PC-9 (cell line): ENCODE measurements at regions not wholly inside any gene's neighbourhood (a gene's known extent, or its start where the extent isn't known, plus 50 kb on each side); places are given as distances from the start of the nearest gene placed in this dataset.
"Not testable (repeated sequence)": the region's sequence is repeated elsewhere in the genome, so short reads cannot be mapped to it uniquely, and the experiment has no call there.

Experiments used
- BruUV-seq: library from RNA; stranded (reverse); fragments of 400-500 nt; replicated peaks from 2 replicates; lab custom pipeline; 2021; lab: Mats Ljungman, UMichigan
- CTCF ChIA-PET: fragments of 300-600 bp; sonication (Branson Sonifier 250); formaldehyde crosslinking; loops from one replicate; lab custom pipeline; 2022; ENCODE audit warnings: antibody characterized with exemption; lab: Charles Lee
- POLR2A ChIA-PET: fragments of 300-600 bp; sonication (Branson Sonifier 250); formaldehyde crosslinking; loops from one replicate; lab custom pipeline; 2022; ENCODE audit warnings: antibody characterized with exemption; ENCODE audit not compliant: unreplicated experiment; lab: Charles Lee
- DNase-seq, 2 experiments: peaks; one replicate each; pipeline versions ENCODE4 v3.0.0 to v3.0.0-alpha.2; 2015 to 2022; ENCODE audit warnings: mixed read lengths in 1 of 2
- H2AFZ ChIP-seq: fragments of 200-600 bp; sonication (generic); 2 replicates; pipeline ENCODE4 v1.8.1; 2017; ENCODE audit warnings: antibody characterized with exemption
- H3F3A ChIP-seq: fragments of 200-600 bp; sonication (generic); 2 replicates; pipeline ENCODE4 v1.8.1; 2017; ENCODE audit warnings: antibody characterized with exemption, mild to moderate bottlenecking, low read depth; ENCODE audit not compliant: insufficient read depth
- H3K27ac ChIP-seq: fragments of 200-600 bp; sonication (generic); 2 replicates; pipeline ENCODE4 v1.6.1; 2016; ENCODE audit warnings: mixed run types
- H3K27me3 ChIP-seq: fragments of 200-600 bp; sonication (generic); 2 replicates; pipeline ENCODE4 v1.6.1; 2016; ENCODE audit warnings: low read depth, mixed run types; ENCODE audit not compliant: insufficient read depth
- H3K36me3 ChIP-seq: fragments of 200-600 bp; sonication (generic); 2 replicates; pipeline ENCODE4 v1.6.1; 2016; ENCODE audit warnings: low read depth, mixed run types
- H3K4me1 ChIP-seq: fragments of 200-600 bp; sonication (generic); replicated peaks from 2 replicates; pipeline ENCODE4 v1.6.1; 2016; ENCODE audit warnings: mixed run types; ENCODE audit not compliant: insufficient read depth
- H3K4me2 ChIP-seq: fragments of 200-600 bp; sonication (generic); 2 replicates; pipeline ENCODE4 v1.6.1; 2017; ENCODE audit warnings: mixed run types
- H3K4me3 ChIP-seq: fragments of 200-600 bp; sonication (generic); 2 replicates; pipeline ENCODE4 v1.6.1; 2016; ENCODE audit warnings: mixed run types
- H3K79me2 ChIP-seq: fragments of 200-600 bp; sonication (generic); 2 replicates; pipeline ENCODE4 v1.6.1; 2017; ENCODE audit warnings: low read depth, mixed run types
- H3K9me2 ChIP-seq: fragments of 200-600 bp; sonication (generic); 2 replicates; pipeline ENCODE4 v1.8.1; 2017; ENCODE audit warnings: mild to moderate bottlenecking; ENCODE audit not compliant: insufficient read depth
- H3K9me3 ChIP-seq: fragments of 200-600 bp; sonication (generic); 2 replicates; pipeline ENCODE4 v1.8.1; 2016; ENCODE audit warnings: low read depth; ENCODE audit not compliant: insufficient read depth
- H4K20me1 ChIP-seq: fragments of 200-600 bp; sonication (generic); 2 replicates; pipeline ENCODE4 v1.8.1; 2017; ENCODE audit not compliant: insufficient read depth
- EZH2 ChIP-seq: fragments of 200-600 bp; sonication (generic); IDR thresholded peaks from 2 replicates; pipeline ENCODE4 v1.8.0; 2017; ENCODE audit warnings: antibody characterized with exemption, low read depth
- intact Hi-C: fragments of 100-400 bp; cut with micrococcal nuclease; formaldehyde crosslinking; loops from one replicate; pipeline ENCODE4 v1.10.0; 2022; ENCODE audit not compliant: unreplicated experiment
- TF ChIP-seq, protein P1 (sequence below): fragments of 200-600 bp; sonication (generic); conservative IDR thresholded peaks from 2 replicates; pipeline ENCODE4 v1.6.1; 2017; ENCODE audit warnings: mixed run types, antibody characterized with exemption, mild to moderate bottlenecking, moderate library complexity

DNA sequence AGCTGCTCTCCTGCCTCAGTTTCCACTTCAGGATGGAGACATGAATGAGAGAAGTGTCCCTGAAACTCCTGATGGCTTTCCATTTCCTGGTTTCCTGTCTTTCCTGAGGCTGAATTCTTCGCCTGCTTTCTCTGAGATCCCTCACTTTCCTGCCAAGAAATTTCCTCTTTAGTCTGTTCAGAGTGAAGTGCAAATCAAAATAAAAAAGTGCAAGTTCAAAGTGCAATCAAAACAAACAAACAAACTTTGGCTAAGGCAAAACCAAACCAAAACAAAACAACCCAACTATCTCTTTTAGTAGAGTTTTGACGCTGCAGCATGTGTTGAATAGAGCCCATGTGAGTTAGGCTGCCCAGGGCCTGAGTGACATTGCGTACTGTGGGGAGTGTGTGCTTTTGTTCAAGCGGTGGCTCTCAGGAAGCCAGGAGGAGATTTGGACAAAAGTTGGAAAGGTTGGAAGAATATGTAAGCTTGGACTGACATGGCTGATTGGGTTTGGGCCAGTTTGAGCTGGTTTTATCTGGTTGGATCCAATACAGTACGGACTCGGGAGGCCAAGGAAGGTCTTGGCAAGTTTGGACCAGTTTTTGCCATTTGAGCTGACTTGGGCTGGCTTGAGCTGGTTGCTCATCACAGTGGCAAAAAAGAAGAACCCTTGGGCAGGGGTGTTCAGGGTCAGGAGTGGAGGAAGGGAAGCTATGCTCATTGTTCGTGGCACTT is 61.1 kb upstream of the TINAGL1 start:
- no peaks in the 10 kb centered on the region for H3K79me2 ChIP-seq
- H4K20me1 ChIP-seq = no peaks in the 10 kb centered on the region
- no peaks in the 10 kb centered on the region for H3K27me3 ChIP-seq
- no peak overlapping the region for H3K4me2 ChIP-seq
- no TSS peak for BruUV-seq
- peaks cover 8% of the 10 kb centered on the region; the same call in 1 of the 2 replicates for H3K9me3 ChIP-seq
- H3K4me3 ChIP-seq = no peak overlapping the region
- ChIA-PET POLR2A (interaction anchor here (0.7 kb wide), 2 partner anchors 11 to 197 kb away, joined by 3 to 4 read pairs; no protein-coding TSS in a partner anchor), CTCF (interaction anchor here (0.5 kb wide), 1 partner anchor 38 kb away, joined by 4 read pairs; no protein-coding TSS in a partner anchor)
- intact Hi-C loops = no loop called here
- H3K27ac ChIP-seq = no peak overlapping the region
- no peak overlapping the region for H2AFZ ChIP-seq
- H3F3A ChIP-seq = peaks cover 13% of the 10 kb centered on the region
- DNase-seq = no peak
- H3K36me3 ChIP-seq = no peaks in the 10 kb centered on the region
- TF ChIP-seq EZH2 = no peak
- TF ChIP-seq, protein P1, sequence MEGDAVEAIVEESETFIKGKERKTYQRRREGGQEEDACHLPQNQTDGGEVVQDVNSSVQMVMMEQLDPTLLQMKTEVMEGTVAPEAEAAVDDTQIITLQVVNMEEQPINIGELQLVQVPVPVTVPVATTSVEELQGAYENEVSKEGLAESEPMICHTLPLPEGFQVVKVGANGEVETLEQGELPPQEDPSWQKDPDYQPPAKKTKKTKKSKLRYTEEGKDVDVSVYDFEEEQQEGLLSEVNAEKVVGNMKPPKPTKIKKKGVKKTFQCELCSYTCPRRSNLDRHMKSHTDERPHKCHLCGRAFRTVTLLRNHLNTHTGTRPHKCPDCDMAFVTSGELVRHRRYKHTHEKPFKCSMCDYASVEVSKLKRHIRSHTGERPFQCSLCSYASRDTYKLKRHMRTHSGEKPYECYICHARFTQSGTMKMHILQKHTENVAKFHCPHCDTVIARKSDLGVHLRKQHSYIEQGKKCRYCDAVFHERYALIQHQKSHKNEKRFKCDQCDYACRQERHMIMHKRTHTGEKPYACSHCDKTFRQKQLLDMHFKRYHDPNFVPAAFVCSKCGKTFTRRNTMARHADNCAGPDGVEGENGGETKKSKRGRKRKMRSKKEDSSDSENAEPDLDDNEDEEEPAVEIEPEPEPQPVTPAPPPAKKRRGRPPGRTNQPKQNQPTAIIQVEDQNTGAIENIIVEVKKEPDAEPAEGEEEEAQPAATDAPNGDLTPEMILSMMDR = no peak
- H3K9me2 ChIP-seq = no peaks in the 10 kb centered on the region
- H3K4me1 ChIP-seq = peaks cover 33% of the 10 kb centered on the region

DNA sequence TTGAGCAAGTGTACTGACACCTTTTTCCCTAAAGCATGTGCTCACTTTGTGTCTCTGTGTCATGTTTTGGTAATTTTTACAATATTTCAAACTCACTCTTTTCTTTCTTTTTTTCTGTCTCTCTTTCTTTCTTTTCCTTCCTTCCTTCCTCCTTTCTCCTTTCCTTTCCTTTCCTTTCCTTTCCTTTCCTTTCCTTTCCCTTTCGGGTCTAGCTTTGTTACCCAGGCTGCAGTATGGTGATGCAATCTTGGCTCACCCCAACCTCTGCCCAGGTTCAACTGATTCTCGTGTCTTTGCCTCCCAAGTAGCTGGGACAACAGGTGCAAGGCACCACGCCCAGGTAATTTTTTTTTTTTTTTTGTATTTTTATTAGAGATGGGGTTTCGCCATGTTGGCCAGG is 60.4 kb upstream of the TINAGL1 start:
- Histone ChIP-seq H4K20me1 (no peaks in the 10 kb centered on the region), H3K36me3 (no peaks in the 10 kb centered on the region), H3K79me2 (no peaks in the 10 kb centered on the region), H3K9me3 (peaks cover 7% of the 10 kb centered on the region; the same call in 1 of the 2 replicates), H3K27ac (no peak overlapping the region), H3K27me3 (no peaks in the 10 kb centered on the region), H3K9me2 (no peaks in the 10 kb centered on the region), H3K4me1 (peaks cover 33% of the 10 kb centered on the region), H3K4me3 (no peak overlapping the region), H2AFZ (no peak overlapping the region), H3K4me2 (no peak overlapping the region), H3F3A (peaks cover 15% of the 10 kb centered on the region)
- no peak for DNase-seq
- ChIA-PET CTCF (no interaction called here), POLR2A (interaction anchor here (0.7 kb wide), 1 partner anchor 11 kb away, joined by 3 read pairs; no protein-coding TSS in a partner anchor)
- TF ChIP-seq, protein P1 = no peak
- no peak for TF ChIP-seq EZH2
- intact Hi-C loops = no loop called here
- no TSS peak for BruUV-seq

DNA sequence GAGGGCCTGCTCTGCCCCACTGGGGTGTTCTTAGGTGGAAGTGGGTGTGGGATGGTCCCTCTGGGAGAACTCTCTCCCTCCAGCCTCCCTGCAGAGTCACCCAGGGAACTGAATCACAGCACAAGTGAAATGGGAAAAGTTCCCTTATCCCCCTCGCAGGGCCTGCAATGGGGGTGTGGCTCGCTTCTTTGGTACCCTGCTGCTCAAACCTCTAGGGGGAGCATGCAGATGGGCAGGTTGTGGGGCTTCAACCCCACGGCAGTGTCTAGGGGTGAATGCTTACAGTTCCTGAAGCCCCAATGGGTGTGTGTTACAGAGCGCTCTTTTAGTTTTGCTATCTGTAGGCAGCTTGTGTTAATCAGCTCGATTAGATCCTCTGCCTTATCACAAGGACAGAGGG is 59.0 kb upstream of the TINAGL1 start:
- Histone ChIP-seq H3K4me3 (no peak overlapping the region), H3K9me3 (peaks cover 7% of the 10 kb centered on the region; the same call in 1 of the 2 replicates), H3K27ac (no peak overlapping the region), H3K79me2 (no peaks in the 10 kb centered on the region), H3K9me2 (no peaks in the 10 kb centered on the region), H3K4me2 (no peak overlapping the region), H3K27me3 (no peaks in the 10 kb centered on the region), H2AFZ (no peak overlapping the region), H3F3A (peaks cover 20% of the 10 kb centered on the region), H3K36me3 (no peaks in the 10 kb centered on the region), H4K20me1 (no peaks in the 10 kb centered on the region), H3K4me1 (peaks cover 30% of the 10 kb centered on the region)
- intact Hi-C loops = no loop called here
- BruUV-seq = no TSS peak
- TF ChIP-seq EZH2 = no peak
- TF ChIP-seq, protein P1 = no peak
- ChIA-PET POLR2A (no interaction called here), CTCF (no interaction called here)
- no peak for DNase-seq

DNA sequence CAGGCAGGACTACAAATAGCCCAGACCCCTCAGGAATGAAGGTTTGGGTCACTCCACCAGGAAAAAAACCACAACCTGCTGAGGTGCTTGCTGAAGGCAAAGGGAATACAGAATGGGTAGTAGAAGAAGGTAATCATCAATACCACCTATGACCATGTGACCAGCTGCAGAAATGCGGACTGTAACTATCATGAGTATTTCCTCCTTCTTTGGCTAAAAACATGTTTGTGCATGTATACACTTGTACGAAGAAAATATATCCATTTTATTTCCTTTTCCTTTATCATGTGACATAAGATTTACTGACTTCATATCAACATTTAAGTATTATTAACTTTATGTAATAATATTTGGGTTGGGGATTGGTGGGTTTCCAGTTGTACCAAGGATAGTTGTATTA is 58.3 kb upstream of the TINAGL1 start:
- CTCF ChIA-PET, H3K36me3 ChIP-seq, DNase-seq, H3K27me3 ChIP-seq, H3K9me3 ChIP-seq, H3K27ac ChIP-seq, H3K79me2 ChIP-seq, H4K20me1 ChIP-seq, BruUV-seq, intact Hi-C loops, H3K9me2 ChIP-seq, H3K4me2 ChIP-seq, H2AFZ ChIP-seq, POLR2A ChIA-PET, H3K4me3 ChIP-seq: not testable (repeated sequence)
- Histone ChIP-seq H3F3A (peaks cover 25% of the 10 kb centered on the region), H3K4me1 (peaks cover 32% of the 10 kb centered on the region)
